ENCODE measurements at regions not wholly inside any gene's neighbourhood (a gene's known extent, or its start where the extent isn't known, plus 50 kb on each side); places are given as distances from the start of the nearest gene placed in this dataset.

- ChIA-PET CTCF (interaction anchor here (1.1 kb wide), 1 partner anchor 17 kb away, joined by 4 read pairs; no protein-coding TSS in a partner anchor), POLR2A (no interaction called here)
- no peak overlapping the region for H3K27ac ChIP-seq (ENCODE audit: extremely low read depth, low read depth, low read length)
- H3K36me3 ChIP-seq (ENCODE audit: control insufficient read depth in 2 of 2, insufficient read depth in 1 of 2, low read length in 2 of 2): no peaks in the 10 kb centered on the region
- no peaks in the 10 kb centered on the region for H3K4me1 ChIP-seq (ENCODE audit: control insufficient read depth, insufficient read depth, low read length)
- no peak for TF ChIP-seq BCL11B (tag by site-specific recombination; IDR thresholded peaks at IDR 0.05; ENCODE audit: low read depth)
- TF ChIP-seq ZNF2 (tag by site-specific recombination; IDR thresholded peaks at IDR 0.05): no peak
- no peaks in the 10 kb centered on the region for H3K9me3 ChIP-seq (ENCODE audit: control insufficient read depth, insufficient read depth, low read depth, low read length)
- H3K4me3 ChIP-seq (ENCODE audit: low read depth, low read length): no peak overlapping the region
These were observed 219.8 kb downstream of the DNAJB9 start for GRCh38 chr7:108789451-108789850.

GRCh38 chr7:108794466-108794865, 224.8 kb downstream of the DNAJB9 start:
- CTCF ChIA-PET: interaction anchor here (0.5 to 0.8 kb wide), 2 partner anchors 134 to 154 kb away, joined by 3 read pairs; no protein-coding TSS in a partner anchor
- TF ChIP-seq ZNF621 (tag by site-specific recombination; IDR thresholded peaks at IDR 0.05): no peak
- no peak for TF ChIP-seq GLI4 (tag by site-specific recombination; IDR thresholded peaks at IDR 0.05)
- TF ChIP-seq PRDM2 (tag by site-specific recombination; IDR thresholded peaks at IDR 0.05; ENCODE audit: borderline replicate concordance): no peak
- no peak for TF ChIP-seq ZSCAN4 (tag by site-specific recombination; IDR thresholded peaks at IDR 0.05)
- TF ChIP-seq ZNF223 (tag by site-specific recombination; IDR thresholded peaks at IDR 0.05): no peak
- no peak for TF ChIP-seq ZNF132 (tag by site-specific recombination; IDR thresholded peaks at IDR 0.05; ENCODE audit: borderline replicate concordance)
- TF ChIP-seq ZNF335 (tag by site-specific recombination; conservative IDR thresholded peaks at IDR 0.05): no peak
- TF ChIP-seq ZIC2 (tag by site-specific recombination; IDR thresholded peaks at IDR 0.05): no peak
- TF ChIP-seq ZNF777 (tag by site-specific recombination; IDR thresholded peaks at IDR 0.05; ENCODE audit: borderline replicate concordance): no peak
- TF ChIP-seq ZNF488 (tag by site-specific recombination; IDR thresholded peaks at IDR 0.05): no peak
- TF ChIP-seq ZSCAN23 (tag by site-specific recombination; IDR thresholded peaks at IDR 0.05): no peak
- no peak for TF ChIP-seq ZBTB26 (tag by site-specific recombination; optimal IDR thresholded peaks at IDR 0.05)
- no peak for TF ChIP-seq SCRT2 (tag by site-specific recombination; IDR thresholded peaks at IDR 0.05)

More at GRCh38 chr7:108794466-108794865, 224.8 kb downstream of the DNAJB9 start:
- POLR2A ChIA-PET: no interaction called here
- Histone ChIP-seq H3K36me3 (ENCODE audit: control insufficient read depth in 2 of 2, insufficient read depth in 1 of 2, low read length in 2 of 2) (no peaks in the 10 kb centered on the region), H3K9me3 (ENCODE audit: control insufficient read depth, insufficient read depth, low read depth, low read length) (no peaks in the 10 kb centered on the region), H3K4me3 (ENCODE audit: low read depth, low read length) (no peak overlapping the region), H3K4me1 (ENCODE audit: control insufficient read depth, insufficient read depth, low read length) (no peaks in the 10 kb centered on the region), H3K27ac (ENCODE audit: extremely low read depth, low read depth, low read length) (no peak overlapping the region)
